GM21515 (cell line): ENCODE measurements at regions not wholly inside any gene's neighbourhood (a gene's known extent, or its start where the extent isn't known, plus 50 kb on each side); places are given as distances from the start of the nearest gene placed in this dataset.

ENCODE experiments used
- ATAC-seq: cut with Tn5 transposase; IDR thresholded peaks from one replicate; pipeline ENCODE4 v1.9.1; 2021; ENCODE audit not compliant: unreplicated experiment

DNA sequence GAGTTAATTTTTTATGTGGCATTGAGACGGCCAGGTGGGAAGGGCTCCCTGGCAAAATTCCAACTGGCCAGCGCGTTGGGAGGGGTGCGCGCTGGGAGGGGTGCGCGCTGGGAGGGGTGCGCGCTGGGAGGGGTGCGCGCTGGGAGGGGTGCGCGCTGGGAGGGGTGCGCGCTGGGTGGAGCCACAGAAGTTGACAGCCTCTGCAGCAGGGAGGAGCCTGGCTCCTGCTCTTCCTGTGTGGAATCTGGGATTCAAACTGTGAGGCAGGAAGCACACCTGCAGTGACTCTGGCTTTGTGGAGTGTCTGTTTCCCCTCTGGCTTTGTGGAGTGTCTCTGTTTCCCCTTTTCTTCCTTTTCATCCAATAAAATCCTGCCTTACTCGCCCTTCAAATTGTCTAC is 147.9 kb upstream of the CBLN2 start:
- no peak for ATAC-seq

DNA sequence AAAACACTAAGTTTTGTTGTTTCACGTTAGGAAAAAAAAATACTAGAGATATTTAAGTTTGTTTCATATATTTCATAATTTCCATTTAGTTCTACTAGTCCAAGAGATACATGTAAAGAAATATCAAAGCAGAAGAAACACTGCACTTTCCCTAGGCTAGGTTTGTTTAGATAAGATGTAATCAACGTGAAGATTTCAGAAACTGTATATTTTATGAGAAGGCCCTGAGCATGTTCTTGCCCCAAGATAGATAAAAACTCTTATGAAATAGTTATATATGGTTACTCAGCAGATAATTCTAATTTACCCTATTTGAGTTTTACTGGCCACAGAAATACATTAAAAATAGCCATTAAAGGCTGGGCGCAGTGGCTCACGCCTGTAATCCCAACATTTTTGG is 143.6 kb upstream of the CBLN2 start:
- no peak for ATAC-seq

DNA sequence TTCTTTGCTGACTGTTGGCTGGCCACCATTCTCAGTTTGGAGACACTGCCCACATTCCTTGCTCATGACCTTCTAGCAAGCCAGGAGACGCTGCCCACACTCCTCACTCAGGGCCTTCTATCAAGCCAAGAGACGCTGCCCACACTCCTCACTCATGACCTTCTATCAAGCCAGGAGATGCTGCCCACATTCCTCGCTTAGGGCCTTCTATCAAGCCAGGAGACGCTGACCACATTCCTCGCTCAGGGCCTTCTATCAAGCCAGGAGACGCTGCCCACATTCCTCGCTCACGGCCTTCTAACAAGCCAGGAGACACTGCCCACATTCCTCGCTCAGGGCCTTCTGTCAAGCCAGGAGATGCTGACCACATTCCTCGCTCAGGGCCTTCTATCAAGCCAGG is 131.3 kb upstream of the CBLN2 start:
- ATAC-seq = no peak

DNA sequence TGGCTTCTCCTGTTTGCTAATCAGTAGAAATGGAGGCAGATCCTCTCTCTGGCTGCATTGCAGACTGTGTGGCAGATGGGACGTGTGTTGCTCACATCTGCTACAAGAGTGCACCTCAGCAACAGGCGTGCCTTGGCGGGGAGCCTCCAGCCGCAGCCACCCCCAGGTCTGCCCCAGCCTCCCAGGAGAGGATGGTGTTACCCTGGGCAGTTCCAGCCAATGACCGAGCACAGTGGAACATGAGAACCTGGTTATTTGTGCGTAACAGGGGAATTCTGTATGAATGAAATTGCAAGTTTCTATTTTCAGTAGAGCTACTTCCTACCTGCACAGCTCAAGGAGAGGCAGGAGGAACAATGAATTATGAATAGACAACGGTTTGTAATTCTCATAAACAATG is 130.6 kb upstream of the CBLN2 start:
- peak; percentile 95 for ATAC-seq

DNA sequence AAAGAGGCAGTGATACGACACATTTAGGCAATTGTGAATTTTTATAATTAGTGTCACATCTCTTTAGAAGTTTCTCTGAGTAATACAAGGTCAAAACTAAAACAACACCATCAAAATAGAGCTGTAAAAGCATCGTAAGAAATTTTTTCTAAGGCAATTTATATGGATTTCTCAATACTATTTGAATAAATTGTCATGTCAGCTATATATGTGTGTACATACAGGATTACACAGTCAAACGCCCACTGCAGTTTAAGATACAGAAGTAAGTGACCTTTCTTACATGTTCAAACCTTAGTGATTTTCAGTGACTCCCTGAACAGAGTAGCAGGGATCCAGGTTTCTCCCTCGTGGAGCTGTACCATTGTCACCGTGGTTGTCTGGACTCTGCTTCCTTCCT is 129.1 kb upstream of the CBLN2 start:
- no peak for ATAC-seq

DNA sequence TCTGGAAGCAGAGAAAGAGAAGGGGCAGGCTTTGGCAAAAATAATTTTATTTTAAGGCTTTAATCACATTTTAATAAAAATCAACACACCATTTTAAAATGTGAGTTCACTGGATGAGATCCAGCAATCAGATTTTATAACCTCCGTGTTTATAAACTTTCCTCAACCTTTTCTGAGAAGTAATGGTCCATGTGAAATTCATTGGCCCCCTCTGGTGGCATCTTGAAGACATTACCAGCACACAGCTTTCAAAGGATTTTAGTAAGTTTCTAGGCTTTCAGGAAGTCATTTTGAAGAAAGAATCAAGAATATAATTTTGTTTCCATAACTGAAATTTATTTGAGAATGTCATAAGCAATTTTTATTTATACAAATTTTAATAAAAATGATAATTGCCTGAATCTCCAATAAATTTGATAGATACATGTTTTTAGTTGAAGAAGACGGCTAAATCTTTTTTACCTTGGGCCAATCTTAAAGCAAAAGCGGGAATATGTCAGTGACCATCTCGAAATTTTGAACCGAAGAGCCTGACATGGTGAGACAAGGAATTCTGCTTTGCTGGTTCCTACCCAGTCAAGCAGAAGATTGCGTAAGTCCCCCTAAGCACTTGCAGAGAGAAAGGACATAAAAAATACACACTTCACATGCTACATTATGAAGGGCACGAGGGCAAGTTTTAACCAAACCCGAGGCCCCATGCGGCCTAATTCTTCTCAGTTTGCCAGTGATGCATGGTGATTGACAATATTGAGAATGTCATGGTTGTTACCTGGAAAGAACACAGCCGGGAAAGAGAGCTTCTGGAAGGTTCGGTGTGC is 128.4 kb upstream of the CBLN2 start:
- peak; percentile 45 for ATAC-seq

DNA sequence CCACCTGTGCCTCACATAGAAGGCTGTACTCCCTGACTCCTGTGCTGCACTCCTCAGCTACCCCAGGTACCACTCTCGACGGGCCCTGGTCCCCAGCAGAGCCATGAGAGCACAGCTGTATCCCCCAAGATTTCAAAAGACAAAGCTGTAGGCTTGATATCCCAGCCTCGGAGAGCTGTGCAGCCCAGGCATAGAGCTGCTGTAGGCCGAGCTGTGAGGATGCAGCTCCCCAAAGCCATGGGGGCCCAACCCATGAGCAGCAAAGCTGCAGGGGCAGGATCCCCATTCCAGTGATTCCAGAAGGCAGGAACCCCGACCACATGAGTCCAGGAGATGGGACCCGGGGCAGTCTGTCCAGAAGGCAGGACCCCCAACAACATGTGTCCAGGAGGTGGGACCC is 123.8 kb upstream of the CBLN2 start:
- no peak for ATAC-seq

DNA sequence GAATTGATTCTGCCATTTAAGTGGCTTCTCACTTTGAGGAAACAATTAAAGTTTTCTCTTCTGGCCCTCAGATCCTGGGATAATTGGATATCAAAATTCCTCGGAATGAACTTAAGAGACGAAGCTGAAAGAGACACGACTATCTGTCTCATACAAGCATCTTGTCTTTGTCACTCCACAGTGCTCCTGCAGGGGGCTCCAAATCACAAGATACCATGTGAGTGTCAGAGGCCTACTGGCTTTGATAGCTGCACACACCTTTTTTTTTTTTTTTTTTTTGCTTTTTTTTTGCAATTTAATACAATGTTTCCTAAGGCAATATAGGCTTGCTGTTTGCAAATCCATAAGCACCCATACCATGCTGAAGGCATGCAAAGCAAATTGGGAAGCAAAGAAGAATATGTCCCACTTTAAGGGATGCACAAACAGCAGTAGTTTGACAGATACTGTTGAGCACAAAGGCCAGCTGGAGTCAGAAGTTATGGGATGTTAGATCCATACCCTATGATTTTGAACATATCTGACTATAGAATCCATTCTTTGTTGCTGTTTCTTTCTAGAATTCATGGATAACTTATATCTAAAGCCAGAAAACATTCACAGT is 109.0 kb upstream of the CBLN2 start:
- peak; percentile 93 for ATAC-seq

DNA sequence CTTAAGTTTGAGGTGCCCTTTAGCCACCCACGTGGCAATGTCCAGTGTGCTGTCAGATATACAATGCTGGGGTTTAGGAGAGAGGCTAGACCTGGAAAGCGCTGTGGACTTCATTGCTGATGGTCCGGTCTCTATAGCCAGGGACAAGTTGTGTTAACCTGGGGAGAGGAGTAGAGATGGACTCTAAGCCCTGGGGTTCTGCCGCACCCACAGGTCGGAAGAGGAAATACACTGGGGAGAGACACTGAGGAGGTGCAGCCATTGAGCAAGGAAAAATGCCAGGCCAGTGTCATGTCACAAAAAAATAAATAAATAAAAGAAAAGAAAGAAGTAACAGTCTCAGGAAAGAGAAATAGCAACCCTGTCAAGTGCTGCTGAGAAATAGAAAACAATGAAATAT is 106.9 kb upstream of the CBLN2 start:
- ATAC-seq = no peak

DNA sequence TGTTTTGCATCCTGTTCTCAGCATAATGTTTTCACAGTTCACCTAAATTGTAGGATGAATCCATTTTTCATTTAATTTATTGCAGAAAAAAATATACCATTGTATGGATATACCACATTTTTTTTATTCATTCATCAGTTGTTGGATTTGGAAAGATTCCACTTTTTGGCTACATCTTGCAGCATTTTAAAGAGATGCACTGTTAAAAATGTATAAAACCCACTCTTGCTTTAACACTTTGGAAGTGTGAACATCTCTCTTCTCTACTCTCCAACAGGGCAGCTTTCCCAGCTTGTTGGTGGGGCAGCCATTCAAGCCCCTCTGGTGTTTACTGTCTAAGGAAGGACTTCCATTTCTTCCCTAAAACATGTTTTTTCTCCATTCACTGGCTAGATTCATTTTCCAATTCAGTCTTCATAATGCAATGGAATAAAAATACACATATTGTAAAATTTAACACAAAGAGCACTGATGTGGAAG is 104.4 kb upstream of the CBLN2 start:
- no peak for ATAC-seq

DNA sequence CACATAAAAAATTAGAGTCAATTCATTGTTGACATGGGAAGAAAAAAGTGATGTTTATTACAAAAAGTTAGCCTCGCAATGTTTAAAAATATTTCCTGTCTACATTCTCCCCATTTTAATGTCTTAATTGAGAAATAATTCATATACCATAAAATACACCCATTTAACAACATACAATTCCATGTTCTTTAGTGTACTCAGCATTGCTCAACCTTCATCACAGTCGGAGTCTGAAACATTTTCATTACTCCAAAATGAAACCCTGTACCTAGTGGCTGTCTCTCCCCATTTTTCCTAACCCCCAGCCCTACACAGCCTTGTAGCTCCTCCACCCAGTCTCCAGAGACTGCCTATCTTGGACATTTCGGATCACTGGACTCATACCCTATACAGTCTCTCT is 103.9 kb upstream of the CBLN2 start:
- no peak for ATAC-seq

DNA sequence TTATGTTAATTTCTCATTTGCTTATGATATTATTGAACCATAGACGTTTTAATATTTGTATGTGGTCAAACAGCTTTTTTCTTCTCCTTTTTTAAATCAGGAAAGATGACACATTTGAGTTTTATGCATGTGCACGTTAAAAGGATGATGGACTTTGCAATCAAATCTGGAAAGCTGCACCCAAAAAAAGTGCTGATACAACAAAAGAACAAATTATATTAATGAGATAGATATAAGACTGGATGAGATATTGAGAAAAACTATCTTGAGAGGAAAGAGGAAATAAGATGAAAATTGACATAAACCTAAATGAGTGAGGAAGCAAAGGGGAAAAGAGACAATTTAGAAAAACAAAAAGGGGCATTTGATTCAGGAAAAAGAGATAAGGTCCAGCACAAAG is 96.4 kb upstream of the CBLN2 start:
- no peak for ATAC-seq

DNA sequence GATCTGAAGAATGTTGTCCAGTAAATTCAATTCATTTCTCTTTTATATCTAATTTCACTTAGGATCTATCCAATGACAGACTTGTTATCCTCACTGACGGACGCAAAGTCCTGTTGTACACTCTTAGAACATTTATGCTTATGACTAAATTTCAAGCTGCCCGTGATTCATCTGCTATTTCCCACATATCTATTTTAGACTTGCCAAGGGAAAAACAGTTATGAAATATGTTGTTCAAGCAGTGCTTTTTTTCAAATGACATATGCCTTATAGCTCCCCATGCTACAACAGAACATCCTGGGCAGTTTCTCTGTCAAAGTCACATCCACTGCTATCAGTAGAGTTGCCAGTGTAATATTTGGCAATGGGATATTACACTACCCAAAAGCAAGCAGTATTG is 94.2 kb upstream of the CBLN2 start:
- no peak for ATAC-seq

DNA sequence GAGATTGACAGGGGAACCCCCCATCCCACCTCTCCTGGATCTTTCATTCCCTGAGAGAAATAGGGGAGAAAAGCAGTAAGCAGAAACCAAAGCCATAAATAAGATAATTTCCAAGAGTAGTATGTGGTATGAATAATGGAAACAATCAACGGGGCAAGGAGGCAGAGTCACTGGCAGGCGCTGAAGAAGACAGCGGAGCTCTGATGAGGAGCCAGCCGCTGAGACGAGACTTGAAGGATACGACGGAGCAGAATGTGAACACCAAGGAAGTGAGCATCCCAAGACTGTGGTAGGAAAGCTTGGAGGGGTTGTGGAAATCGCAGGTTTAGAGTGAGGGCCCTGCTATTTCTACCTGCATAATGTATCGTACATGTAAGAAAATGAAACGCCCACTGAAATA is 93.6 kb upstream of the CBLN2 start:
- ATAC-seq = no peak

DNA sequence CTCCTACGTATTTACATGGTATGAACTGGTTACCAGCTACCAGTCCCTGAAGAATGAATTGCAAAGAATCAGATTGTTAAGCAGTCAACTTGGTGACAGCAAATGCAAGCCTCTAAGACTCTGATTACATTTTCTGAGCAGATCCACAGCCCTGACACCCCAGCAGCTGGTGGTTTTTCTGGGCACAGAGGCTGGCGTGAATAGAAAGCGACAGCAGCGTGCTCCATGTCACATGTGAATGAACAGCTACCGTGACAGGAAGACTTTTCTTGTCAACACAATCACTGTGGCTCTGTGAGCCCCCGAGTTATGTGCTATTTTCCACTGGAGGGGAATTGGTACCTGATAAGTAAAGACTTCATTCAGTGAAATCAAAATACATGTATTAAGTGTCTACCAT is 93.2 kb upstream of the CBLN2 start:
- ATAC-seq = no peak

DNA sequence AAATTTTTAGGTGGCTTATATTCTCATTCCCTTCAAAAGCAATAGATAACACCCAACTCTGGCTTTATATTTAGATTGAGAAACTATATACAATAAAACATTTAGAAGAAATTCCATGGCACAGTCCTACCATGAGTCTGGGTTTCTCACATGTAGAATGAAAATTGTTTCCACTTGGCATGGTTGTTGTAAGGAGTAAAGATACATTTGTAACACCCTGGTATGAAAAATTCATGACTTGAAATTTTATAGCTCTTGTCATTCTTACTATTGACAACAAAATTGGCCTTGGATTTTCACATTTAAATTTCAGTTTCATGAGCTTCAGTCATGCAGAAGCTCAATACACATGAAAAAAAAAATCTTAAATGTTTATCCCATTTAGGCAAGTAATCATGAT is 92.5 kb upstream of the CBLN2 start:
- ATAC-seq = no peak

DNA sequence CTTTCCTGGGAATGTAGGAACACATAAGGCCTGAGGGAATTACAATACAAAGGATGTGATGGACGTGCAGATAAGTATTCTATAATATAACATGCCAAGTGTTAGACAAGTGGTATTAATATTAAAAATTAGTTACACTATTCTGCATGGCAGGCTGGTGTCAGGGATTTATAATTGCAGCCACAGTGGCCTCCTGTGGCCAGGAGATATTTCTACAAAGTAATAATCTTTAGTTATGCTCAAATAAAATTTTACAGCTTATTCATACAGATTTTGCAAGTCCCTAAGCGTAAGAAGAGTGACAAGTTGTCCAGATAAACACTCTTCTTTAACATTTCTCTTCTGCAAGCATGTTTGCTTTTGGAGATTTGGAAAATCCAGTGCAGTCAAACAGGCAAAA is 90.4 kb upstream of the CBLN2 start:
- ATAC-seq = no peak

DNA sequence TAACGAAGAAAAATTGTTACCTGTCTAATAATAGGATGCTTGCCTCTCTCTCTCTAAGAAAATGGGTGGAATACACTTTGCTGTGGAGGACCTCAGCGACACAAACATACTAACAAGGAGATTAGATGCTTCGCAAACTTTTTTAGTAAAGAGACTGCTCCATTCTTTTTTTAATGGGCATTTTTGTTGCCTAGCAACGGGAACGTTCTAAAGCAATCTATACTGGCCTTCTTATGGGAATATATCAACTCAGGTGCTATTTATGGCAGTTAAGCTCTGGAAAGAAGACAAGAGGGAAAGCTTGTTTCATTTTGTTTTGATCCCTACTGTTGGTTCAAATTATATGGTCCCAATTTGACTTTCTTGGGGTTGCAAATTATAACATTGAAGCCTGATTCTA is 86.8 kb upstream of the CBLN2 start:
- no peak for ATAC-seq

DNA sequence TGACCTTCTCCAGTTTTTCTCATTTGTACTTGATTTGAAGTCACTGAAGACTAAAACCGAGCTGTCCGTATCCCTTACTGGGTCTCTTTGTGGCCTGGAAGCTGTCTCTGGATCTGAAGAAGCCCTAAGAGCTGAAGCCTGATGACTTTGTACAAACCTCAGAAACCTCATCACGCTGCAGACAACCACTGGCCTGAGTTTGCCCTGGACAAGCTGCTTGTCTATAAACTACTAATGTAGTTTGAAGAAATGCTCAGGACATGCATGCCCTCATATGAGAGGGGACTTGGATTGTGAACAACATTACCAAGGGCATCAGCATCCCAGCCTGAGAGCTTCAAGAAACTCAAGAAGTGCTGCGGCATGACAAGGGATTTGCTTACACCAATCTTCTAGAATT is 79.3 kb upstream of the CBLN2 start:
- no peak for ATAC-seq

DNA sequence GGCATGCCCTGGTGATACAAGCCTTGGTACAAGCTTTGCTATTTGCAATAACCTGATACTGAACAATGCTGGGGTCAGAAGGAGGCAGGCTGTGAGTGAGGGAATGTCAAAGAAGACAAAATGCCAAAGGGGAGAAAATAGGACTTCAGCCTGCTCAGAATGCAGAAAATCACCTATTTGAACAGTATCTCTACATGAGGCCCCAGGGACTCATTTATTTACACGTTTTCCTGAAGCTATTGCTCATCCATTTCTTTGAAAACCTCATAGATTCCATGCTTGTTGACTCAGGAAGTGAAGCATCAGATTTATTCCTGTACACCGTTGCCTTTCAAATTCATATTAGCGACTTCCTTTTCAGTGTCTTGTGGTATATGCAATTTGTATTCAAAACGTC is 69.4 kb upstream of the CBLN2 start:
- no peak for ATAC-seq

DNA sequence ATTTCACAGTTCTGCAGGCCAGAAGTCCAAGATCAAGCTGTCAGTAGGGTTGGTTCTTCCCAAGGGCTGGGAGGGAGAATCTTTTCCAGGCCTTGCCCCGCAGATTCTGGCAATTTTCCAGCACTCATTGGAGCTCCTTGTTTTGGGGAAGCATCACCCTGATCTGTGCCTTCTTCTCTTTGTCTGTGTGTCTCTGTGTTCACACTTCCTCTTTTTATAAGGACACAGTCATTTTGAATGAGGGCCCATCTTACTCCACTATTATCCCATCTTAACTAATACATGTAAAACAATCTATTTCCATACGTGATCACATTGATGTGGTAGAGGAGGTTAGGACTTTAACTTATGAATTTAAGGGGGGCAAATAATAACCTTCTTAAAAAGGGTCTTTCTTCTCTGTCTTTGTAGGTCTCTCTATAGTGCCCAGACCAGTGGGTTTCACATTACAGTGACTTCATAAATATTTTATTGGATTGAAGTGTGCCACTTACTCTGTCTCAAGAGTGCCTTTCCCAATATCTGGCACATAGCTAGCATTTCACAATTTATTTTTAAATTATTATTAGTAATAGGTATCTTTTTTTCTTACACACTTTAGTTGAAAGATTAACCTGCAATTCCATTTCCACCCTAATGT is 68.9 kb upstream of the CBLN2 start:
- ATAC-seq = no peak

DNA sequence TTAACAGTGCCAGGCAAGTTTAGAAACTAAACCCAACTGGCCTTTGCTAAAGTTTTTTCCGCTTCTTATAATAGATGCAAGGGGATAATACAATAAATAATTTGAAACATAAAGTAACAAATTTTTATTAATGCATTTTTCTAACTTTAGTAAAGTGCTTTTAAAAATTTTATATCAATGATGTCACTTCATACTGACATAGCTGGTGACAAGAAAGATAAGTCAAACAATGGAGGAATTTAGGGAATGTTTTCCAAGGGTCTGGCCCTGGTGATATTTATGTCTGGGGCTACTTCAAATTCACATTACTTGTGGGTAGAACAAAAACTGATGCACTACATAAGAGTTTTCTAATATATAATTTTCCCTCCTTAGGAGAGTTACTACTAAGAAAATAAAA is 61.2 kb upstream of the CBLN2 start:
- ATAC-seq = no peak
